Hematopoietic multipotent progenitor cell treated with erythropoietin and hydrocortisone succinate and interleukin-3 and kit ligand, for 4 days (in vitro differentiated cells): ENCODE measurements at regions not wholly inside any gene's neighbourhood (a gene's known extent, or its start where the extent isn't known, plus 50 kb on each side); places are given as distances from the start of the nearest gene placed in this dataset.

Source experiments
- DNase-seq: peaks from one replicate; pipeline ENCODE4 v3.0.0-alpha.2; 2015

GRCh38 chr19:32195706-32196610, 149.5 kb upstream of the ZNF507 start:
- DNase-seq, result no peak

- no peak for DNase-seq
These were observed 148.6 kb upstream of the ZNF507 start for GRCh38 chr19:32196690-32197420.

- DNase-seq, result no peak
These were observed 147.2 kb upstream of the ZNF507 start for GRCh38 chr19:32197896-32198882.

GRCh38 chr19:32199501-32200040, 145.8 kb upstream of the ZNF507 start:
- DNase-seq, result no peak

GRCh38 chr19:32200312-32201038, 144.9 kb upstream of the ZNF507 start:
- DNase-seq, result no peak

- no peak for DNase-seq
These were observed 144.2 kb upstream of the ZNF507 start for GRCh38 chr19:32201211-32201610.

GRCh38 chr19:32201636-32202051, 143.8 kb upstream of the ZNF507 start:
- DNase-seq, result peak; percentile 75

GRCh38 chr19:32202244-32202643, 143.2 kb upstream of the ZNF507 start:
- no peak for DNase-seq

- no peak for DNase-seq
These were observed 142.2 kb upstream of the ZNF507 start for GRCh38 chr19:32203161-32203560.

- no peak for DNase-seq
These were observed 139.3 kb upstream of the ZNF507 start for GRCh38 chr19:32206065-32206464.

- no peak for DNase-seq
These were observed 137.3 kb upstream of the ZNF507 start for GRCh38 chr19:32208060-32208459.

- no peak for DNase-seq
These were observed 126.0 kb upstream of the ZNF507 start for GRCh38 chr19:32219392-32219791.

GRCh38 chr19:32219881-32220472, 125.4 kb upstream of the ZNF507 start:
- no peak for DNase-seq

GRCh38 chr19:32220951-32221350, 124.5 kb upstream of the ZNF507 start:
- no peak for DNase-seq

- no peak for DNase-seq
These were observed 122.9 kb upstream of the ZNF507 start for GRCh38 chr19:32222556-32222955.

- DNase-seq, result no peak
These were observed 122.3 kb upstream of the ZNF507 start for GRCh38 chr19:32223106-32223505.

- peak; percentile 92 for DNase-seq
These were observed 121.6 kb upstream of the ZNF507 start for GRCh38 chr19:32223595-32224370.

- DNase-seq, result peak; percentile 85
These were observed 120.8 kb upstream of the ZNF507 start for GRCh38 chr19:32224371-32225244.

GRCh38 chr19:32227561-32228165, 117.7 kb upstream of the ZNF507 start:
- no peak for DNase-seq
